Vagina (tissue), 2 donors: ENCODE measurements at regions not wholly inside any gene's neighbourhood (a gene's known extent, or its start where the extent isn't known, plus 50 kb on each side); places are given as distances from the start of the nearest gene placed in this dataset.
A peak's percentile ranks its signal among the peaks of the same experiment; 100 is the strongest.

Experiments used
- DNase-seq, 2 donors: peaks; one replicate each; pipeline ENCODE4 v3.0.0-alpha.2; 2017; ENCODE audit errors: extremely low spot score in 2 of 2
- H3K27ac ChIP-seq: fragments of 200-600 bp; sonication (generic); one replicate; pipeline ENCODE4 v1.5.1; 2019
- H3K27me3 ChIP-seq: fragments of 200-600 bp; sonication (generic); one replicate; pipeline ENCODE4 v1.5.1; 2019
- H3K36me3 ChIP-seq, 2 donors: fragments of 200-600 bp; sonication (generic); one replicate each; pipeline ENCODE4 v1.5.1; 2017 to 2019
- H3K4me1 ChIP-seq: fragments of 200-600 bp; sonication (generic); one replicate; pipeline ENCODE4 v1.5.1; 2019
- H3K4me3 ChIP-seq, 2 donors: fragments of 200-600 bp; sonication (generic); 1 replicate in 1 of 2; 2 replicates in 1 of 2; pipeline ENCODE4 v1.5.1; 2016 to 2019
- H3K9me3 ChIP-seq: fragments of 200-600 bp; sonication (generic); one replicate; pipeline ENCODE4 v1.5.1; 2019
- CTCF ChIP-seq, 3 experiments: fragments of 450-650 bp in 2 of 3; fragments of 200-600 bp in 1 of 3; sonication (generic) in 1 of 3; IDR thresholded peaks; one replicate each; pipeline ENCODE4 v1.5.1; 2017 to 2019; ENCODE audit warnings: antibody characterized with exemption in 3 of 3, mild to moderate bottlenecking in 2 of 3, moderate library complexity in 2 of 3
- POLR2A ChIP-seq, 2 donors: fragments of 450-650 bp; IDR thresholded peaks; one replicate each; pipeline ENCODE4 v1.6.1; 2017; ENCODE audit warnings: antibody characterized with exemption in 2 of 2, mild to moderate bottlenecking in 2 of 2, moderate library complexity in 2 of 2
- POLR2AphosphoS5 ChIP-seq, 2 donors: sonication (generic); formaldehyde crosslinking; IDR thresholded peaks; one replicate each; pipeline ENCODE4 v1.9.0; 2017; ENCODE audit warnings: antibody characterized with exemption in 2 of 2, mild to moderate bottlenecking in 2 of 2, low read depth in 1 of 2; ENCODE audit not compliant: insufficient read depth in 1 of 2
- intact Hi-C: fragments of 100-400 bp; cut with DNase I; formaldehyde crosslinking; loops from one replicate; pipeline ENCODE4 v1.15.1; 2023

GRCh38 chr1:13951793-13952751 lies 252.1 kb downstream of the PRDM2 start:
- peak overlapping the region; percentile 83 for H3K27ac ChIP-seq

GRCh38 chr1:13952985-13953384 lies 253.0 kb downstream of the PRDM2 start:
- no peaks in the 10 kb centered on the region for H3K36me3 ChIP-seq
- H3K9me3 ChIP-seq: no peaks in the 10 kb centered on the region
- DNase-seq: no peak
- TF ChIP-seq POLR2A (IDR thresholded peaks at IDR 0.05) (no peak), POLR2AphosphoS5 (IDR thresholded peaks at IDR 0.05; ENCODE audit: insufficient read depth in 1 of 2, low read depth in 1 of 2) (no peak), CTCF (IDR thresholded peaks at IDR 0.05) (no peak)
- intact Hi-C loops: no loop called here
- H3K27me3 ChIP-seq: no peaks in the 10 kb centered on the region
- H3K4me1 ChIP-seq: peaks cover 13% of the 10 kb centered on the region
- H3K4me3 ChIP-seq: no peak overlapping the region
- peak overlapping the region; percentile 21 for H3K27ac ChIP-seq

More at GRCh38 chr1:13951793-13952751, 252.1 kb downstream of the PRDM2 start:
- intact Hi-C loops: no loop called here
- peaks cover 13% of the 10 kb centered on the region for H3K4me1 ChIP-seq
- no peaks in the 10 kb centered on the region for H3K9me3 ChIP-seq
- H3K36me3 ChIP-seq: no peaks in the 10 kb centered on the region
- no peaks in the 10 kb centered on the region for H3K27me3 ChIP-seq
- H3K4me3 ChIP-seq: no peak overlapping the region
- no peak for TF ChIP-seq POLR2A (IDR thresholded peaks at IDR 0.05)
- TF ChIP-seq POLR2AphosphoS5 (IDR thresholded peaks at IDR 0.05; ENCODE audit: insufficient read depth in 1 of 2, low read depth in 1 of 2): no peak
- no peak for TF ChIP-seq CTCF (IDR thresholded peaks at IDR 0.05)
- DNase-seq: no peak

GRCh38 chr1:13956393-13956792 lies 256.4 kb downstream of the PRDM2 start:
- H3K4me1 ChIP-seq: no peaks in the 10 kb centered on the region
- H3K9me3 ChIP-seq: no peaks in the 10 kb centered on the region
- H3K27ac ChIP-seq: no peak overlapping the region
- TF ChIP-seq CTCF (IDR thresholded peaks at IDR 0.05): no peak
- no peak for TF ChIP-seq POLR2AphosphoS5 (IDR thresholded peaks at IDR 0.05; ENCODE audit: insufficient read depth in 1 of 2, low read depth in 1 of 2)
- TF ChIP-seq POLR2A (IDR thresholded peaks at IDR 0.05): no peak
- intact Hi-C loops: loop anchor here (2.0 kb wide), 1 partner anchor 292 kb away; no protein-coding TSS in a partner anchor
- no peaks in the 10 kb centered on the region for H3K36me3 ChIP-seq
- no peaks in the 10 kb centered on the region for H3K27me3 ChIP-seq
- no peak overlapping the region for H3K4me3 ChIP-seq
- DNase-seq: no peak

- Histone ChIP-seq H3K27me3 (no peaks in the 10 kb centered on the region), H3K9me3 (no peaks in the 10 kb centered on the region), H3K27ac (no peak overlapping the region), H3K4me3 (no peak overlapping the region), H3K4me1 (no peaks in the 10 kb centered on the region), H3K36me3 (no peaks in the 10 kb centered on the region)
- intact Hi-C loops: loop anchor here (10.0 kb wide), 1 partner anchor 1084 kb away; no protein-coding TSS in a partner anchor
- DNase-seq: no peak
- TF ChIP-seq CTCF (IDR thresholded peaks at IDR 0.05) (peak; percentile 81 to 98 (median 97)), POLR2A (IDR thresholded peaks at IDR 0.05) (no peak)
These were observed 260.5 kb downstream of the PRDM2 start for GRCh38 chr1:13960375-13960987.
